ENCODE measurements at regions not wholly inside any gene's neighbourhood (a gene's known extent, or its start where the extent isn't known, plus 50 kb on each side); places are given as distances from the start of the nearest gene placed in this dataset.

GRCh38 chr15:29883126-29883525, 60.9 kb upstream of the TJP1 start:
- POLR2A ChIA-PET, result no interaction called here
- TF ChIP-seq CTCF (IDR thresholded peaks at IDR 0.05; ENCODE audit: control extremely low read depth, extremely low read depth, low read depth, missing control alignments), result no peak
- CTCF ChIA-PET, result no interaction called here
- DNase-seq (ENCODE audit: extremely low spot score), result no peak

- TF ChIP-seq CTCF (IDR thresholded peaks at IDR 0.05; ENCODE audit: control extremely low read depth, extremely low read depth, low read depth, missing control alignments), result no peak
- ChIA-PET CTCF (interaction anchor here (1.8 kb wide), 1 partner anchor 17 kb away, joined by 3 read pairs; no protein-coding TSS in a partner anchor), POLR2A (no interaction called here)
- DNase-seq (ENCODE audit: extremely low spot score), result no peak
Observed at GRCh38 chr15:29880886-29881285, 58.6 kb upstream of the TJP1 start.

- CTCF ChIA-PET, result interaction anchor here (1.8 kb wide), 1 partner anchor 17 kb away, joined by 3 read pairs; no protein-coding TSS in a partner anchor
- POLR2A ChIA-PET, result no interaction called here
- no peak for TF ChIP-seq CTCF (IDR thresholded peaks at IDR 0.05; ENCODE audit: control extremely low read depth, extremely low read depth, low read depth, missing control alignments)
- DNase-seq (ENCODE audit: extremely low spot score), result no peak
Observed at GRCh38 chr15:29880341-29880740, 58.1 kb upstream of the TJP1 start.

- no peak for TF ChIP-seq CTCF (IDR thresholded peaks at IDR 0.05; ENCODE audit: control extremely low read depth, extremely low read depth, low read depth, missing control alignments)
- DNase-seq (ENCODE audit: extremely low spot score), result no peak
- CTCF ChIA-PET, result no interaction called here
- POLR2A ChIA-PET, result no interaction called here
Observed at GRCh38 chr15:29874977-29875376, 52.7 kb upstream of the TJP1 start.

- CTCF ChIA-PET, result interaction anchor here (1.9 kb wide), 1 partner anchor 9 kb away, joined by 6 read pairs; no protein-coding TSS in a partner anchor
- POLR2A ChIA-PET, result no interaction called here
- no peak for DNase-seq (ENCODE audit: extremely low spot score)
- TF ChIP-seq CTCF (IDR thresholded peaks at IDR 0.05; ENCODE audit: control extremely low read depth, extremely low read depth, low read depth, missing control alignments), result no peak
Observed at GRCh38 chr15:29873947-29874411, 51.7 kb upstream of the TJP1 start.

GRCh38 chr15:29873264-29873663, 51.0 kb upstream of the TJP1 start:
- no peak for DNase-seq (ENCODE audit: extremely low spot score)
- TF ChIP-seq CTCF (IDR thresholded peaks at IDR 0.05; ENCODE audit: control extremely low read depth, extremely low read depth, low read depth, missing control alignments), result no peak
- ChIA-PET POLR2A (no interaction called here), CTCF (interaction anchor here (1.9 kb wide), 1 partner anchor 8 kb away, joined by 6 read pairs; no protein-coding TSS in a partner anchor)
